ENCODE measurements at regions not wholly inside any gene's neighbourhood (a gene's known extent, or its start where the extent isn't known, plus 50 kb on each side); places are given as distances from the start of the nearest gene placed in this dataset.
"Not testable (repeated sequence)": the region's sequence is repeated elsewhere in the genome, so short reads cannot be mapped to it uniquely, and the experiment has no call there.

GRCh38 chr7:29649876-29650275, 86.2 kb downstream of the PRR15 start:
- DNase-seq (ENCODE audit: low spot score), result no peak

DNA sequence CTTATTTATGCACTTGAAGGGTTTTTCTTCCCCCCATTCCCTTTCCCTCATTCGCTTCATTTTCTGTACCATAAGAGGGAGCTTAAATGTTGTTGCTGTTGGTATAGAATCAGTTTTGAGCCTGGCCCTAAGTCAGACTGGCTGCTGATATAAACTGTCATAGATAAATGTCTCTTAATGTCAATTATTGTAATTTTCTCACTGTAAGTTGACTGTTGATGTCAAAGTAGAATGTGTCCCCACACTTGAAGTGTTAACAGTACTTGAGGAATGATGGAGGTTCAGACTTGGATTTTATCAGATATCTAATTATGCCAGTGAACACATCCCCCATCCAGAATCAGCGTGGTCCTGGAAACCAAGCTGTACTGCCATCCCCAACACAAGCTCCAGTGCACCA, 87.8 kb downstream of the PRR15 start:
- no peak for DNase-seq (ENCODE audit: low spot score)

GRCh38 chr7:29652556-29652955, 88.9 kb downstream of the PRR15 start:
- DNase-seq (ENCODE audit: low spot score), result no peak

GRCh38 chr7:29654340-29654739, 90.7 kb downstream of the PRR15 start:
- DNase-seq (ENCODE audit: low spot score), result not testable (repeated sequence)

GRCh38 chr7:29657288-29657687, 93.7 kb downstream of the PRR15 start:
- no peak for DNase-seq (ENCODE audit: low spot score)

- DNase-seq (ENCODE audit: low spot score), result no peak
Observed at GRCh38 chr7:29657856-29658255, 94.2 kb downstream of the PRR15 start.

GRCh38 chr7:29659213-29659612, 95.6 kb downstream of the PRR15 start:
- not testable (repeated sequence) for DNase-seq (ENCODE audit: low spot score)

DNA sequence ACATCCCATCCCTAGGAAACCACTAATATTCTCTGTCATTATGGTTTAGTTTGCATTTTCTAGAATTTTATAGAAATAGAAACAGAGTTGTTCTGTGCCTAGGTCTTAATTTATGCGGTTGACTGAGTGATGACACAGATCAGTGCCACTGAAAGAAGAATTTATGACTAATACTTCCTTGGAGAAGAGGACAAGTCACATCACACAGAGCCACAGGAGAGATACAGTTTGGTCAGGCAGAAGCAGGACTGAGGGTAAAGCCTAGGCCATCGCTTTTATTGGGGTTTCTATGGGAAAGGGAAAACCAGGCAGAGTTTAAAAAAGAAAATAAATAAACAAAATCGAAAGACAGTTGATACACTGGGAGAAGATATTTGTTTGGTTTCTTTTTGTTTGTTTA, 99.3 kb downstream of the PRR15 start:
- DNase-seq (ENCODE audit: low spot score), result not testable (repeated sequence)

GRCh38 chr7:29664999-29665398, 101.4 kb downstream of the PRR15 start:
- not testable (repeated sequence) for DNase-seq (ENCODE audit: low spot score)

DNA sequence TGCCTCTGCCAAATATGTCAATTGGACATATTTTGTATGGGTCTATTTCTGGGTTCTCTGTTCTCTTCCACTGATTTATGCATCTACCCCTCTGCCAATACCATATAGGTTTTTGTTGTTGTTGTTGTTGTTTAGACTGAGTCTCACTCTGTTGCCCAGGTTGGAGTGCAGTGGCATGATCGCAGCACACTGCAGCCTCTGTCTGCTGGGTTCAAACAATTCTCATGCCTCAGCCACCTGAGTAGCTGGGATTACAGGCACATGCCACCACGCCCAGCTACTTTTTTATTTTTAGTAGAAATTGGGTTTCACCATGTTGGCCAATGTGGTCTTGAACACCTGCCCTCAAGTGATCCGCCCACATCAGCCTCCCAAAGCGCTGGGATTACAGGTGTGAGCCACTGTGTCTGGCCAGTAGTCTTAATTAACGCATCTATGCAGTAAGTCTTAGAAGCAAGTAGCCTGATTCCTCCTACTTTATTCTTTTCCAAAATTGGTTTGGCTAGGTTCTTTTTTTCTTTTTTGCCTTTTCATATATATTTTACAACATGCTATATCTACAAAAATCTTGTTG, 103.5 kb downstream of the PRR15 start:
- DNase-seq (ENCODE audit: low spot score), result not testable (repeated sequence)

DNA sequence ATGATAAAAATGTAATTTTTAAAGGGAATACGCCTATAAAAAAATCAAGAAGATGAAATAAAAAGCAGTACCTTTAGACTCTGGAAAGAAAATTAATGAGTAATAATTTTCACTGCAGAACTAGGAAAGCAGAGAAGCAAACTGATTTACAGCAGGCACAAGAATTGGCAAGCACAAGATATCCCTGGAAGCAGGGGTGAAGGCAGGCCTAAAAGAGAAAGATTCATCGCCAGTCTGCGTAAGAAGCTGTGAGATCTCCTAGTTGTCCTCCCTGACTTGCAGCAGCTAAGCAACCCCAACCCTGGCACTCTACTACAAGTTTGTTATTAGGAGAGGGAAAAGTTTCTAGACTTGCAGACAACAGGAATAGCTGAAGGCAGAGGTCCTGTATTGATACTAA, 107.7 kb downstream of the PRR15 start:
- DNase-seq (ENCODE audit: low spot score), result not testable (repeated sequence)

- not testable (repeated sequence) for DNase-seq (ENCODE audit: low spot score)
Observed at GRCh38 chr7:29673635-29674034, 110.0 kb downstream of the PRR15 start.

GRCh38 chr7:29674626-29675025, 111.0 kb downstream of the PRR15 start:
- DNase-seq (ENCODE audit: low spot score), result not testable (repeated sequence)

- DNase-seq (ENCODE audit: low spot score), result not testable (repeated sequence)
Observed at GRCh38 chr7:29677254-29677653, 113.6 kb downstream of the PRR15 start.

- DNase-seq (ENCODE audit: low spot score), result not testable (repeated sequence)
Observed at GRCh38 chr7:29679963-29680362, 116.3 kb downstream of the PRR15 start.

DNA sequence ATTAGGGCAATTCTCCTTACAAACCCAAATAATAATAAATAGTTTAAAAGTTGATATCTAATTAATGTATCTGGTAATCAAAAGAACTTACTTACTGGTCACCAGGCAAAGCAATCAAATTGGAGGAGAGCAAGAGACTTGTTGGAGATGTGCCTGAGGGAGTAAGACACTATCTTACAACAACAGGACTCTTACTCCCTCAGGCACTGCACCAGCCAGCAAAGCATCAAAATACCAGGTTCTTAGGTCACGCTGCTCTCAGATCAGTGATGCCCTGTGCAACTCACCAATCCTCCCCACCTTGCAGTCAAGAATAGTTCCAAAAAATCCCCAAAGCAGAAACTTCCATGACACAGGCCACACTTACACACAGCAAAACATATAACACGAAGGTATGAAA, 117.0 kb downstream of the PRR15 start:
- not testable (repeated sequence) for DNase-seq (ENCODE audit: low spot score)

DNA sequence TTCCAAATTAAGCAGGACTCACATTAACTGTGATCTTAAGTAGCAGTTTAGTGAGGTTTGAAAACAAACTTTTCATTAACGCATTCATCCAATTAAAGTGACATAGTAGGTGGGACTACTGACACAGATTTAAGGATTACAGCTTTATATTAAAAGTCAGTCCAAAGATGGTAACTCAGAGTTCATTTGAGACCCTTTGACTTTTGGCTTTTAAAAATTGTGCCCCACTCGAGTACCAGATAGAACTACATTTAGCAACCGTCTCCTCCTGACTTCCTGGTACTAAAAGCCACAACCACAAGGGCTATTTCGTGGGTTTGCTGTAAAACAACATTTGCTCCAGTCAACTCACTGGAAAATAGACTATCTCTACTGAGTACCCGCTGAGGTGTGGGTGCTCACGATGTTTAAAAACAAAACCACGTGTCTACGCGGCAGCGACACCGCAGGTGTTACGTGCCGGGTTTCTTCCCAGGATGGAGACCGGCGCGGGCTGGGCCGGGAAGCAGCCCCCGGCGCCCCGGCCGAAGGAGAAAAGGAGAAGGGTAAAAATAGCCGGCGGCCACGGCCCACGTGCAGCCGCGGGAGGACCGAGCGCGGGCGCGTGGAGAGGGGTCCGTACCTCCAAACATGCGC, 120.6 kb downstream of the PRR15 start:
- not testable (repeated sequence) for DNase-seq (ENCODE audit: low spot score)

- peak; percentile 80 for DNase-seq (ENCODE audit: low spot score)
Observed at GRCh38 chr7:29684787-29685650, 121.3 kb upstream of the WIPF3 start.

GRCh38 chr7:29685651-29686271, 120.5 kb upstream of the WIPF3 start:
- not testable (repeated sequence) for DNase-seq (ENCODE audit: low spot score)

- DNase-seq (ENCODE audit: low spot score), result not testable (repeated sequence)
Observed at GRCh38 chr7:29690510-29690909, 115.8 kb upstream of the WIPF3 start.

DNA sequence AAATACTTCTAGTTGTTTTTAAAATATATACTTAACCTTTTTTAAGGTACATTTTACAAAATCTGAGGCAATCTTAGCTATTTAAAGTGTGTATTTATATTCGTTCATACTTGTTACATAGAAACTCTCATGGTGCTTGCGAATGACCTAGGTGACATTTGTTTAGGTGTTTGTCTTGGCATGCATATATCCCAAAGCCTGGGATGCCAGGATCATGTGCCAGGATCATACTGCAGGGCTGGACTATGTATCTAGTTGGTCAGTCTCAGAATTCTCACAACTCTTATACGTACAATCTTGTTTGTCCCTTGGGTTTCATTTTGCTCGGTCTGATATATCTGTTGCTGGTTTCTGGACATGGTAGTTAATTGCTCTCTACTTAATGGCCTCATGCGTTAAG, 109.9 kb upstream of the WIPF3 start:
- DNase-seq (ENCODE audit: low spot score), result not testable (repeated sequence)

DNA sequence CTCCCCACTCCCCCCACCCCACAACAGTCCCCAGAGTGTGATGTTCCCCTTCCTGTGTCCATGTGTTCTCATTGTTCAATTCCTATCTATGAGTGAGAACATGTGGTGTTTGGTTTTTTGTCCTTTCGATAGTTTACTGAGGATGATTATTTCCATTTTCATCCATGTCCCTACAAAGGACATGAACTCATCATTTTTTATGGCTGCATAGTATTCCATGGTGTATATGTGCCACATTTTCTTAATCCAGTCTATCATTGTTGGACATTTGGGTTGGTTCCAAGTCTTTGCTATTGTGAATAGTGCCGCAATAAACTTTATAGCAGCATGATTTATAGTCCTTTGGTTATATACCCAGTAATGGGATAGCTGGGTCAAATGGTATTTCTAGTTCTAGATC, 106.6 kb upstream of the WIPF3 start:
- DNase-seq (ENCODE audit: low spot score), result not testable (repeated sequence)

Measured in D341Med (cell line).